IMR-90 (cell line): ENCODE measurements at regions not wholly inside any gene's neighbourhood (a gene's known extent, or its start where the extent isn't known, plus 50 kb on each side); places are given as distances from the start of the nearest gene placed in this dataset.
A peak's percentile ranks its signal among the peaks of the same experiment; 100 is the strongest.
"Not testable (repeated sequence)": the region's sequence is repeated elsewhere in the genome, so short reads cannot be mapped to it uniquely, and the experiment has no call there.

Experiments
- ATAC-seq: fragments of 200-7000 bp; cut with Tn5 transposase; 2 replicates; pipeline ENCODE4 v1.9.1; 2020; ENCODE audit warnings: low read depth, mild to moderate bottlenecking, moderate library complexity
- BruUV-seq: library from RNA; stranded (reverse); fragments of 400-500 nt; replicated peaks from 2 replicates; lab custom pipeline; 2021; lab: Mats Ljungman, UMichigan
- CTCF ChIA-PET: fragments of 300-600 bp; formaldehyde crosslinking; extraction: SDS; loops from one replicate; lab custom pipeline; 2021; ENCODE audit warnings: antibody characterized with exemption; lab: Yijun Ruan, JAX
- POLR2A ChIA-PET: fragments of 300-600 bp; sonication (Branson Sonifier 250); formaldehyde crosslinking; loops from one replicate; lab custom pipeline; 2022; ENCODE audit warnings: antibody characterized with exemption; ENCODE audit not compliant: unreplicated experiment; lab: Charles Lee
- DNase-seq: peaks from one replicate; pipeline ENCODE4 v3.0.0; 2013
- H2AFZ ChIP-seq: replicated peaks from 2 replicates; pipeline ENCODE3; 2013; ENCODE audit warnings: low read length, mild to moderate bottlenecking; ENCODE audit not compliant: poor library complexity
- H2AK5ac ChIP-seq: 2 replicates; pipeline ENCODE4 v1.6.1; 2013; ENCODE audit warnings: low read depth, low read length, inconsistent platforms
- H2AK9ac ChIP-seq: replicated peaks from 2 replicates; pipeline ENCODE3; 2013; ENCODE audit warnings: mild to moderate bottlenecking, low read depth, low read length, moderate library complexity; ENCODE audit not compliant: poor library complexity
- H2BK120ac ChIP-seq: 2 replicates; pipeline ENCODE4 v1.6.1; 2013; ENCODE audit warnings: low read depth, low read length, inconsistent platforms
- H2BK15ac ChIP-seq: 3 replicates; pipeline ENCODE4 v1.6.1; 2013; ENCODE audit warnings: low read depth, low read length, inconsistent platforms
- H2BK20ac ChIP-seq: 2 replicates; pipeline ENCODE4 v1.6.1; 2013; ENCODE audit warnings: low read depth, mild to moderate bottlenecking, inconsistent platforms, low read length, moderate library complexity
- H2BK5ac ChIP-seq: 2 replicates; pipeline ENCODE4 v1.6.1; 2013; ENCODE audit warnings: mild to moderate bottlenecking, low read depth, low read length, inconsistent platforms; ENCODE audit not compliant: poor library complexity, severe bottlenecking
- H3K14ac ChIP-seq: replicated peaks from 2 replicates; pipeline ENCODE4 v1.6.1; 2013; ENCODE audit warnings: low read depth, low read length, inconsistent platforms
- H3K18ac ChIP-seq: 2 replicates; pipeline ENCODE4 v1.6.1; 2013; ENCODE audit warnings: low read depth, low read length, control low read depth
- H3K23ac ChIP-seq: 2 replicates; pipeline ENCODE4 v1.6.1; 2013; ENCODE audit warnings: low read depth, low read length, inconsistent platforms
- H3K27ac ChIP-seq: 2 replicates; pipeline ENCODE4 v1.5.1; 2013; ENCODE audit warnings: mild to moderate bottlenecking, control low read depth, low read length; ENCODE audit not compliant: insufficient read depth
- H3K27me3 ChIP-seq: 2 replicates; pipeline ENCODE4 v1.6.1; 2013; ENCODE audit warnings: low read length; ENCODE audit not compliant: control insufficient read depth, insufficient read depth
- H3K36me3 ChIP-seq: 2 replicates; pipeline ENCODE4 v1.6.1; 2013; ENCODE audit warnings: low read length, mixed read lengths; ENCODE audit not compliant: control insufficient read depth, insufficient read depth
- H3K4ac ChIP-seq: 2 replicates; pipeline ENCODE4 v1.6.1; 2013; ENCODE audit warnings: low read depth, low read length, inconsistent platforms
- H3K4me1 ChIP-seq: 2 replicates; pipeline ENCODE4 v1.6.1; 2013; ENCODE audit warnings: low read length, mixed read lengths; ENCODE audit not compliant: control insufficient read depth, insufficient read depth
- H3K4me2 ChIP-seq: 2 replicates; pipeline ENCODE4 v1.6.1; 2013; ENCODE audit warnings: low read depth, mild to moderate bottlenecking, control low read depth, low read length, moderate library complexity
- H3K4me3 ChIP-seq: 2 replicates; pipeline ENCODE4 v1.5.1; 2013; ENCODE audit warnings: low read depth, mild to moderate bottlenecking, control low read depth, low read length, moderate library complexity; ENCODE audit not compliant: insufficient read depth
- H3K56ac ChIP-seq: 2 replicates; pipeline ENCODE4 v1.6.1; 2013; ENCODE audit warnings: low read length, inconsistent platforms; ENCODE audit not compliant: insufficient read depth; ENCODE audit errors: extremely low read depth
- H3K79me1 ChIP-seq, 2 experiments: 2 replicates each; pipeline ENCODE4 v1.6.1; 2013; ENCODE audit warnings: low read length in 2 of 2, inconsistent platforms in 1 of 2, low read depth in 1 of 2
- H3K9ac ChIP-seq: 2 replicates; pipeline ENCODE4 v1.6.1; 2013; ENCODE audit warnings: low read depth, low read length, control low read depth
- H3K9me1 ChIP-seq: 2 replicates; pipeline ENCODE4 v1.6.1; 2013; ENCODE audit warnings: low read length, inconsistent platforms; ENCODE audit not compliant: insufficient read depth
- H3K9me3 ChIP-seq: 2 replicates; pipeline ENCODE4 v1.6.1; 2013; ENCODE audit warnings: low read length; ENCODE audit not compliant: control insufficient read depth, insufficient read depth
- H4K20me1 ChIP-seq: 2 replicates; pipeline ENCODE4 v1.6.1; 2013; ENCODE audit warnings: low read length, inconsistent platforms; ENCODE audit not compliant: insufficient read depth
- H4K5ac ChIP-seq: 2 replicates; pipeline ENCODE4 v1.6.1; 2013; ENCODE audit warnings: mild to moderate bottlenecking, low read depth, low read length, control low read depth
- H4K8ac ChIP-seq, 2 experiments: 2 replicates each; pipeline ENCODE4 v1.6.1; 2013; ENCODE audit warnings: low read depth in 2 of 2, low read length in 2 of 2, control low read depth in 1 of 2, inconsistent platforms in 1 of 2
- H4K91ac ChIP-seq: 2 replicates; pipeline ENCODE4 v1.6.1; 2013; ENCODE audit warnings: low read depth, low read length, inconsistent platforms; ENCODE audit not compliant: insufficient read depth
- CEBPB ChIP-seq: IDR thresholded peaks from 2 replicates; pipeline ENCODE4 v1.6.1; 2012; ENCODE audit warnings: low read depth, low read length, improper control_type of control experiment
- RAD21 ChIP-seq: IDR thresholded peaks from 2 replicates; pipeline ENCODE4 v1.6.1; 2012; ENCODE audit warnings: low read length, improper control_type of control experiment
- WGBS, 2 experiments: methylation state at CpG; one replicate each; pipeline versions ENCODE4 v1.1.5 to v1.1.7; 2013; ENCODE audit warnings: missing lambda C conversion rate in 2 of 2; ENCODE audit not compliant: insufficient read length in 1 of 2; ENCODE audit errors: extremely low coverage in 2 of 2; 5-methylcytosine and 5-hydroxymethylcytosine counted together
- dilution Hi-C: fragments of 300-500 bp; cut with HindIII; formaldehyde crosslinking; loops from one replicate; pipeline ENCODE4 v1.14.3; 2018; ENCODE audit warnings: low sequenced_read_pairs; ENCODE audit not compliant: unreplicated experiment
- in situ Hi-C: fragments of 300-500 bp; cut with MboI; formaldehyde crosslinking; loops from 3 replicates; pipeline ENCODE4 v1.14.3; 2019; ENCODE audit warnings: low sequenced_read_pairs, inconsistent platforms, mixed read lengths
- intact Hi-C: fragments of 100-400 bp; cut with micrococcal nuclease; formaldehyde crosslinking; loops from 2 replicates; pipeline ENCODE4 v1.10.0; 2022

DNA sequence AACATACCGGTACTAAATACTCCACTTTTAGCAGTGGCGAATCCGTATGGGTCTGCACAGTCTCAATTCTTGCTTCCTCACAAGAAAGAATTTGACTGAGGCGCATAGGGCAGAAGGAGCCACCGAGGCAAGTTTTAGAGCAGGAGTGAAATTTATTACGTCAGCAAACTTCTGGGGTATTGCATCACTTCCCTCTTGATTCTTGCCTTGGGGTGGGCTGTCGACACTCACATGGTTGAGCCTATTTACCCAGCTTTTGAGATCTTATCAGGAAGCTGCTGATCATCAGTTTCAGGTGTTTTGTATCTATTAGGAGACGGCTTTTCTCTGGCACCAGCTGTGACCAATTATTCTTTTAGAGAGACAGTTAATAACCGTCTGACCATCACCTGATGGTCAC lies 111.5 kb upstream of the CCNH start:
- no peak overlapping the region for H3K4ac ChIP-seq
- H3K9ac ChIP-seq = no peak overlapping the region
- H3K4me2 ChIP-seq = no peak overlapping the region
- no peak overlapping the region for H2AK9ac ChIP-seq
- intact Hi-C loops = no loop called here
- no peak overlapping the region for H3K18ac ChIP-seq
- H4K5ac ChIP-seq = no peak overlapping the region
- H2BK20ac ChIP-seq = no peak overlapping the region
- no peak overlapping the region for H2AFZ ChIP-seq
- H3K4me1 ChIP-seq = no peaks in the 10 kb centered on the region
- no peaks in the 10 kb centered on the region for H4K20me1 ChIP-seq
- ChIA-PET CTCF (no interaction called here), POLR2A (no interaction called here)
- DNase-seq = no peak
- H4K8ac ChIP-seq = no peak overlapping the region
- TF ChIP-seq CEBPB (peak; percentile 59), RAD21 (no peak)
- H3K23ac ChIP-seq = no peak overlapping the region
- H3K14ac ChIP-seq = no peak overlapping the region
- no peak overlapping the region for H3K4me3 ChIP-seq
- no peak overlapping the region for H3K27ac ChIP-seq
- no TSS peak for BruUV-seq
- in situ Hi-C loops = no loop called here
- 20% methylated on average over 1 of the region's 9 CpGs; no CpG with 5 or more reads in 1 of the 2 experiments for WGBS, 2 experiments
- H2BK15ac ChIP-seq = no peak overlapping the region
- H3K27me3 ChIP-seq = no peaks in the 10 kb centered on the region
- H3K56ac ChIP-seq = no peak overlapping the region
- no peaks in the 10 kb centered on the region for H3K79me1 ChIP-seq
- H3K9me3 ChIP-seq = no peaks in the 10 kb centered on the region
- no peak overlapping the region for H4K91ac ChIP-seq
- ATAC-seq = no peak
- no peak overlapping the region for H2BK120ac ChIP-seq
- H2AK5ac ChIP-seq = no peak overlapping the region
- H2BK5ac ChIP-seq = no peak overlapping the region
- H3K9me1 ChIP-seq = no peaks in the 10 kb centered on the region
- dilution Hi-C loops = no loop called here
- no peaks in the 10 kb centered on the region for H3K36me3 ChIP-seq

DNA sequence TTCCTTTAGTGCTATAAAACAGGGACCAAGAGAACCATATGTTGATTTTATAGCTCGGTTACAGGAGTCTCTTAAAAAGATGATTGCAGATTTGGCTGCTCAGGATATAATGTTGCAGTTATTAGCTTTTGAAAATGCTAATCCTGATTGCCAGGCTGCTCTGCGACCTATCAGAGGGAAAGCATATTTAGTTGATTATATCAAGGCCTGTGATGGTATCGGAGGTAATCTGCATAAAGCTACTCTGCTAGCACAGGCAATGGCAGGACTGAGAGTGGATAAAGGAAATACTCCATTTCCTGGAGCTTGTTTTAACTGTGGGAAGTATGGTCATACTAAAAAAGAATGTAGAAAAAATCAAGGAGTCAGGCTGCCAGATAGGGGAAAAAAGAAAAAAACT lies 99.0 kb upstream of the CCNH start:
- dilution Hi-C loops, H2BK5ac ChIP-seq, BruUV-seq, H2BK120ac ChIP-seq, H4K20me1 ChIP-seq, H3K79me1 ChIP-seq, intact Hi-C loops, POLR2A ChIA-PET, H3K9ac ChIP-seq, DNase-seq, H2AFZ ChIP-seq, H2AK9ac ChIP-seq, CTCF ChIA-PET, in situ Hi-C loops, H3K9me1 ChIP-seq, H2BK20ac ChIP-seq, ATAC-seq, H3K9me3 ChIP-seq, H3K36me3 ChIP-seq, H2AK5ac ChIP-seq, H4K5ac ChIP-seq, H3K4me3 ChIP-seq, H3K27me3 ChIP-seq, H4K8ac ChIP-seq, H3K56ac ChIP-seq, H4K91ac ChIP-seq, H3K4me2 ChIP-seq, H3K23ac ChIP-seq, H3K4me1 ChIP-seq, H3K4ac ChIP-seq, H3K27ac ChIP-seq, H3K18ac ChIP-seq, H3K14ac ChIP-seq, H2BK15ac ChIP-seq: not testable (repeated sequence)
- WGBS, 2 experiments = no CpG with 5 or more reads among the region's 3 CpGs
